ENCODE measurements at regions not wholly inside any gene's neighbourhood (a gene's known extent, or its start where the extent isn't known, plus 50 kb on each side); places are given as distances from the start of the nearest gene placed in this dataset.

DNA sequence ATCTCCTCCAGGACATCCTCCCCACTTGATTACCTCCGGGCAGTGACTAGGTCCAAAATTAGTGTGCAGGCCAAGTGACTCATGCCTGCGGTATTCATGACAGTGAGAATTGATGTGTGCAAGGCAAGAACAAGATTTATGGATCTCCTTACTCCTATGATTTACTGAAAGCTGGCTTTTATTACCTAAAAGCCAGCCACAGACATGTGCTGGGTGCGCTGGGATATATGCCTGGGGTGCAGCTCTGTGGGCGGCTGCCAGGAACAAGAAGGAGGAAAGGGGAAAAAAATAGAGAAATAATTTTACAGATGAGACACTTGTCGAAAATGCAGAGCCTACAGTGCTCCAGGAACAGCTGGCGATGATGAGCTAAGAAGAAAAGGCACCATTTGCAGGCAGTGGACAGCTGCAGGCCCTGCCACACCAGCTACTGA, 359.3 kb downstream of the CMPK2 start:
- no CpG with 5 or more reads among the region's 6 CpGs for WGBS (ENCODE audit: extremely low coverage, insufficient read length, low lambda C conversion rate)
- H3K4ac ChIP-seq (ENCODE audit: low read depth, low read length), result no peak overlapping the region
- no peak overlapping the region for H2AK5ac ChIP-seq (ENCODE audit: insufficient read length, low read length)
- H3K9me3 Mint-ChIP-seq, result no peaks in the 10 kb centered on the region; a peak in 1 of 5 replicates
- H2BK15ac ChIP-seq (ENCODE audit: low read depth, low read length), result no peak overlapping the region
- H3T11ph ChIP-seq (ENCODE audit: low read length), result no peak overlapping the region
- H3K4me3 Mint-ChIP-seq, result no peak overlapping the region
- no peaks in the 10 kb centered on the region for H3K36me3 Mint-ChIP-seq (ENCODE audit: insufficient read depth in 1 of 3, low read depth in 3 of 3)
- TF ChIP-seq, protein P1, sequence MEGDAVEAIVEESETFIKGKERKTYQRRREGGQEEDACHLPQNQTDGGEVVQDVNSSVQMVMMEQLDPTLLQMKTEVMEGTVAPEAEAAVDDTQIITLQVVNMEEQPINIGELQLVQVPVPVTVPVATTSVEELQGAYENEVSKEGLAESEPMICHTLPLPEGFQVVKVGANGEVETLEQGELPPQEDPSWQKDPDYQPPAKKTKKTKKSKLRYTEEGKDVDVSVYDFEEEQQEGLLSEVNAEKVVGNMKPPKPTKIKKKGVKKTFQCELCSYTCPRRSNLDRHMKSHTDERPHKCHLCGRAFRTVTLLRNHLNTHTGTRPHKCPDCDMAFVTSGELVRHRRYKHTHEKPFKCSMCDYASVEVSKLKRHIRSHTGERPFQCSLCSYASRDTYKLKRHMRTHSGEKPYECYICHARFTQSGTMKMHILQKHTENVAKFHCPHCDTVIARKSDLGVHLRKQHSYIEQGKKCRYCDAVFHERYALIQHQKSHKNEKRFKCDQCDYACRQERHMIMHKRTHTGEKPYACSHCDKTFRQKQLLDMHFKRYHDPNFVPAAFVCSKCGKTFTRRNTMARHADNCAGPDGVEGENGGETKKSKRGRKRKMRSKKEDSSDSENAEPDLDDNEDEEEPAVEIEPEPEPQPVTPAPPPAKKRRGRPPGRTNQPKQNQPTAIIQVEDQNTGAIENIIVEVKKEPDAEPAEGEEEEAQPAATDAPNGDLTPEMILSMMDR (conservative IDR thresholded peaks at IDR 0.05), result no peak
- no peak overlapping the region for H4K5ac ChIP-seq (ENCODE audit: insufficient read length, low read depth, low read length)
- H4K20me1 ChIP-seq (ENCODE audit: control insufficient read depth, insufficient read depth, insufficient read length), result no peaks in the 10 kb centered on the region
- no peak overlapping the region for H2BK5ac ChIP-seq (ENCODE audit: insufficient read length, low read length)
- no peak overlapping the region for H3K4me2 ChIP-seq (ENCODE audit: insufficient read depth, insufficient read length, low read length)
- no peak for DNase-seq
- H3K18ac ChIP-seq (ENCODE audit: insufficient read length, low read depth, low read length), result no peak overlapping the region
- H4K8ac ChIP-seq (replicated peaks; ENCODE audit: insufficient read length, low read depth, low read length), result no peak overlapping the region
- H3K4me1 Mint-ChIP-seq, result peaks cover 3 to 8% of the 10 kb centered on the region in 2 experiments; a peak in 3 of 4 replicates
- no peaks in the 10 kb centered on the region for H3K27me3 ChIP-seq (ENCODE audit: insufficient read depth, low read length)
- no peaks in the 10 kb centered on the region for H3K4me1 ChIP-seq (ENCODE audit: insufficient read depth, low read length)
- no peak overlapping the region for H3K14ac ChIP-seq (ENCODE audit: insufficient read depth, low read length)
- no peaks in the 10 kb centered on the region for H3K9me3 ChIP-seq (ENCODE audit: control insufficient read depth, low read depth, low read length)
- H3K27ac Mint-ChIP-seq, result no peak overlapping the region
- H3K79me2 ChIP-seq (ENCODE audit: insufficient read depth, low read length), result no peaks in the 10 kb centered on the region
- H3K23ac ChIP-seq (ENCODE audit: insufficient read length, low read depth, low read length), result no peak overlapping the region
- H2BK12ac ChIP-seq (ENCODE audit: insufficient read length, low read depth, low read length), result no peak overlapping the region
- no peak overlapping the region for H3K27ac ChIP-seq (ENCODE audit: insufficient read length, low read depth, low read length)
- H3K79me1 ChIP-seq (ENCODE audit: insufficient read depth, low read depth, low read length, poor library complexity, severe bottlenecking), result no peaks in the 10 kb centered on the region
- H3K9ac ChIP-seq (ENCODE audit: extremely low read depth, insufficient read length, low read length), result no peak overlapping the region
- no peak overlapping the region for H2BK20ac ChIP-seq (ENCODE audit: low read depth, low read length, poor library complexity, severe bottlenecking)
- no peak overlapping the region for H2AFZ ChIP-seq (ENCODE audit: low read length)
- no peak overlapping the region for H3K56ac ChIP-seq (ENCODE audit: insufficient read length, low read depth, low read length)
- no peak overlapping the region for H4K91ac ChIP-seq (ENCODE audit: insufficient read length, low read depth, low read length)
- no peak overlapping the region for H2BK120ac ChIP-seq (ENCODE audit: low read depth, low read length, poor library complexity, severe bottlenecking)
- no peaks in the 10 kb centered on the region for H3K23me2 ChIP-seq (ENCODE audit: insufficient read length, low read depth, low read length, poor library complexity, severe bottlenecking)
- H3K27me3 Mint-ChIP-seq (ENCODE audit: low read depth), result no peaks in the 10 kb centered on the region; the same call in none of the 2 replicates

Measured in H9 (cell line).